ENCODE measurements at regions not wholly inside any gene's neighbourhood (a gene's known extent, or its start where the extent isn't known, plus 50 kb on each side); places are given as distances from the start of the nearest gene placed in this dataset.

- TF ChIP-seq EZH2 (IDR thresholded peaks at IDR 0.05; ENCODE audit: low read length, missing control alignments) (no peak), CTCF (conservative IDR thresholded peaks at IDR 0.05 in 1 of 2, IDR thresholded peaks at IDR 0.05 in 1 of 2; ENCODE audit: low read depth in 1 of 2, low read length in 2 of 2) (no peak)
Observed at GRCh38 chr4:188328966-188329365, 189.7 kb downstream of the TRIML1 start.

Data from fibroblast of lung (primary cell).